ENCODE measurements at regions not wholly inside any gene's neighbourhood (a gene's known extent, or its start where the extent isn't known, plus 50 kb on each side); places are given as distances from the start of the nearest gene placed in this dataset.

- H3K36me3 ChIP-seq (ENCODE audit: control insufficient read depth, insufficient read depth, low read length): no peaks in the 10 kb centered on the region
- H3K14ac ChIP-seq (replicated peaks; ENCODE audit: low read depth, low read length): no peak overlapping the region
- no peaks in the 10 kb centered on the region for H3K9me3 ChIP-seq (ENCODE audit: control insufficient read depth, insufficient read depth, low read length)
- TF ChIP-seq RCOR1 (IDR thresholded peaks at IDR 0.05; ENCODE audit: insufficient replicate concordance, low read length) (no peak), CEBPB (IDR thresholded peaks at IDR 0.05; ENCODE audit: low read depth, low read length) (no peak), NFE2L2 (IDR thresholded peaks at IDR 0.05; ENCODE audit: low read depth, low read length) (no peak), RFX5 (IDR thresholded peaks at IDR 0.05; ENCODE audit: low read depth, low read length) (no peak), CTCF (conservative IDR thresholded peaks at IDR 0.05; ENCODE audit: low read depth, low read length) (no peak), FOS (IDR thresholded peaks at IDR 0.05; ENCODE audit: low read depth, low read length) (no peak), SMC3 (IDR thresholded peaks at IDR 0.05; ENCODE audit: low read depth, low read length) (no peak), POLR2A (IDR thresholded peaks at IDR 0.05; ENCODE audit: low read depth, low read length) (no peak)
- H4K5ac ChIP-seq (ENCODE audit: low read depth, low read length): no peak overlapping the region
- DNase-seq: no peak
- H4K91ac ChIP-seq (ENCODE audit: insufficient read depth, low read depth, low read length): no peak overlapping the region
- no peak overlapping the region for H2BK120ac ChIP-seq (ENCODE audit: low read depth, low read length)
- H2BK15ac ChIP-seq (ENCODE audit: low read depth, low read length): no peak overlapping the region
- dilution Hi-C loops (cut with HindIII; ENCODE audit: low sequenced_read_pairs, unreplicated experiment) (no loop called here), intact Hi-C loops (cut with micrococcal nuclease) (no loop called here), in situ Hi-C loops (cut with MboI; ENCODE audit: low sequenced_read_pairs) (no loop called here)
- H2BK5ac ChIP-seq (ENCODE audit: low read depth, low read length, poor library complexity, severe bottlenecking): no peak overlapping the region
- no peak overlapping the region for H3K27ac ChIP-seq (ENCODE audit: insufficient read depth, low read length)
- no peak for ATAC-seq (ENCODE audit: low read depth)
- no peaks in the 10 kb centered on the region for H4K20me1 ChIP-seq (ENCODE audit: insufficient read depth, low read length)
- H2BK20ac ChIP-seq (ENCODE audit: low read depth, low read length): no peak overlapping the region
- H3K9ac ChIP-seq (ENCODE audit: low read depth, low read length): no peak overlapping the region
- ChIA-PET CTCF (no interaction called here), POLR2A (ENCODE audit: unreplicated experiment) (no interaction called here)
- H3K4me2 ChIP-seq (ENCODE audit: low read depth, low read length): no peak overlapping the region
- H3K79me1 ChIP-seq (ENCODE audit: low read depth in 1 of 2, low read length in 2 of 2): no peaks in the 10 kb centered on the region
- no peak overlapping the region for H3K18ac ChIP-seq (ENCODE audit: low read depth, low read length)
- no peak overlapping the region for H3K56ac ChIP-seq (ENCODE audit: extremely low read depth, insufficient read depth, low read length)
- H3K4ac ChIP-seq (ENCODE audit: low read depth, low read length): no peak overlapping the region
- H4K8ac ChIP-seq (ENCODE audit: low read depth in 2 of 2, low read length in 2 of 2): no peak overlapping the region
- H3K23ac ChIP-seq (ENCODE audit: low read depth, low read length): no peak overlapping the region
- no peak overlapping the region for H2AK5ac ChIP-seq (ENCODE audit: low read depth, low read length)
- H2AFZ ChIP-seq (replicated peaks; ENCODE audit: low read length, poor library complexity): no peak overlapping the region
- no peaks in the 10 kb centered on the region for H3K9me1 ChIP-seq (ENCODE audit: insufficient read depth, low read length)
- H3K4me1 ChIP-seq (ENCODE audit: control insufficient read depth, insufficient read depth, low read length): no peaks in the 10 kb centered on the region
- WGBS, 2 experiments (ENCODE audit: extremely low coverage in 2 of 2, insufficient read length in 1 of 2): no CpG with 5 or more reads among the region's 1 CpG
- H3K27me3 ChIP-seq (ENCODE audit: control insufficient read depth, insufficient read depth, low read length): no peaks in the 10 kb centered on the region
- no TSS peak for BruUV-seq (replicated peaks)
- H3K4me3 ChIP-seq (ENCODE audit: insufficient read depth, low read depth, low read length): no peak overlapping the region
- H2AK9ac ChIP-seq (replicated peaks; ENCODE audit: low read depth, low read length, poor library complexity): no peak overlapping the region
These were observed 494.1 kb downstream of the ZNF385D start for GRCh38 chr3:21256932-21257331.
